ENCODE measurements at regions not wholly inside any gene's neighbourhood (a gene's known extent, or its start where the extent isn't known, plus 50 kb on each side); places are given as distances from the start of the nearest gene placed in this dataset.
"Not testable (repeated sequence)": the region's sequence is repeated elsewhere in the genome, so short reads cannot be mapped to it uniquely, and the experiment has no call there.

- no peak for DNase-seq
These were observed 80.0 kb downstream of the GALR1 start for GRCh38 chr18:77329651-77330050.

GRCh38 chr18:77334876-77335275 is 85.2 kb downstream of the GALR1 start:
- DNase-seq: no peak

- DNase-seq: no peak
These were observed 88.0 kb downstream of the GALR1 start for GRCh38 chr18:77337604-77338003.

GRCh38 chr18:77339093-77339492 is 89.4 kb downstream of the GALR1 start:
- DNase-seq: no peak

- no peak for DNase-seq
These were observed 90.0 kb downstream of the GALR1 start for GRCh38 chr18:77339623-77340022.

- no peak for DNase-seq
These were observed 91.2 kb downstream of the GALR1 start for GRCh38 chr18:77340815-77341214.

- DNase-seq: no peak
These were observed 92.1 kb downstream of the GALR1 start for GRCh38 chr18:77341527-77342325.

GRCh38 chr18:77342736-77343135 is 93.1 kb downstream of the GALR1 start:
- no peak for DNase-seq

- no peak for DNase-seq
These were observed 94.3 kb downstream of the GALR1 start for GRCh38 chr18:77343846-77344510.

GRCh38 chr18:77344786-77345500 is 95.3 kb downstream of the GALR1 start:
- DNase-seq: no peak

GRCh38 chr18:77346208-77346810 is 96.7 kb downstream of the GALR1 start:
- no peak for DNase-seq

GRCh38 chr18:77353349-77353748 is 103.7 kb downstream of the GALR1 start:
- not testable (repeated sequence) for DNase-seq

- DNase-seq: no peak
These were observed 110.1 kb downstream of the GALR1 start for GRCh38 chr18:77359561-77360314.

GRCh38 chr18:77360315-77361190 is 110.9 kb downstream of the GALR1 start:
- DNase-seq: no peak

- DNase-seq: no peak
These were observed 111.7 kb downstream of the GALR1 start for GRCh38 chr18:77361382-77361781.

- DNase-seq: no peak
These were observed 116.0 kb downstream of the GALR1 start for GRCh38 chr18:77365667-77366066.

- no peak for DNase-seq
These were observed 116.5 kb downstream of the GALR1 start for GRCh38 chr18:77366067-77366719.

- peak; percentile 91 for DNase-seq
These were observed 117.3 kb downstream of the GALR1 start for GRCh38 chr18:77366720-77367641.

GRCh38 chr18:77369644-77370043 is 120.0 kb downstream of the GALR1 start:
- no peak for DNase-seq

Measured in NCI-H510A (cell line).